HG02981 (cell line): ENCODE measurements at regions not wholly inside any gene's neighbourhood (a gene's known extent, or its start where the extent isn't known, plus 50 kb on each side); places are given as distances from the start of the nearest gene placed in this dataset.

Source experiments
- ATAC-seq: cut with Tn5 transposase; IDR thresholded peaks from one replicate; pipeline ENCODE4 v1.9.1; 2021; ENCODE audit warnings: mild to moderate bottlenecking, moderate library complexity; ENCODE audit not compliant: unreplicated experiment

DNA sequence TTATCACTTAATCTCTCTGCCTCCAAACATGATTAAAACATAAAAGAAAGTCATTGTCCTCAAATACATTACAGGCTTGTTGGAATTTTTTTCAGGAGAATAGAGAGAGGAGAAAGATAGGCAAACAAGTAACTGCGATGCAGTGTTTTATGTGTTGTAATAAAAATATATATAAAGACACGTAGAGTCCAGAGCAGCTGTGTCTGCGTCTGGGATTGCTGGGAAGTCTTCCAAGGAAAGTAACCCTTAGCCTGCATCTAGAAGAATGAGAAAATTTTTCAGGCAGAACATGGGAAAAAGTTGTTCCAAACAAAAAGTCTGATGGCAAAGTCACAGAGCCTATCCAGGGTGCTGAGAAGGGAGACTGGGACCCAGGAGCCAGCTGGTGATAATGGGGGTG lies 91.8 kb upstream of the ST6GAL2 start:
- ATAC-seq, result no peak

- no peak for ATAC-seq
Observed at GRCh38 chr2:106978647-106979046, 92.7 kb upstream of the ST6GAL2 start.

- no peak for ATAC-seq
Observed at GRCh38 chr2:106981491-106981890, 95.5 kb upstream of the ST6GAL2 start.

- no peak for ATAC-seq
Observed at GRCh38 chr2:106982350-106982749, 96.4 kb upstream of the ST6GAL2 start.

GRCh38 chr2:106983305-106983704 lies 97.3 kb upstream of the ST6GAL2 start:
- ATAC-seq, result no peak

- ATAC-seq, result no peak
Observed at GRCh38 chr2:106988361-106988760, 102.4 kb upstream of the ST6GAL2 start.

DNA sequence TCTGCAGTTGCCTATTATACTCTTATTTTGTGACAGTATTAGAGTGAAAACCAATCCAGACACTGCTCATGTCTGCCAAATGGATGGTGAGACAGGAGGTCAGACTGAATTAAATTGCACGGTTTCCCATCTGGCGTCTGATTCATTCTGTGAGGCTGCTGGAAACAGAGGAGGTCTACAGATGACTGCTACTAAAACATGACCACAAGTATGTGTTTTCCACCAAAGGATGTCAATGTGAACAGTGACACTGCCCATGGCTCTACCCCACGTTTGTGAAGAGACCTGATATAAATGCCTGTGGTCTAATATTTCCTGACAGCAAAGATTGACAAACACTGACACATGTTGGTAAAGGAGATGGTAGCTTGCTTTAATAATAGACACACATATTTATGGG lies 104.3 kb upstream of the ST6GAL2 start:
- ATAC-seq, result no peak

DNA sequence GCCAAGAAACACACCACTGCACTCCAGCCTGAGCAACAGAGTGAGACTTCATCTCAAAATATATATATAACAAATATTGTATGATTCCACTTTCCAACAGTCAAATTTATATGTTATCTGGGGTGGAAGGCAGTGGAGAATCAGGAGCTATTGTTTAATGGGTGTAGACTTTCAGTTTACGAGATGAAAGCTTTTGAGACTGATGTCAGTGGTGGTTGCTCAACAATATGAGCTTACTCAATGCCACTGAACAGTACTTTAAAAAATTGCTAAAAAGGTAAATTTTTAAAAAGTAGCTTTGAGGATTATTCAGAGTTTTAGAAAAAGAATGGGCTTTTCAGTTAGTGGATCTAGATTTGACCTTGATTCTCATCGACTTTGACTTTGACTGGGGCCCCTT lies 105.9 kb upstream of the ST6GAL2 start:
- ATAC-seq, result no peak

DNA sequence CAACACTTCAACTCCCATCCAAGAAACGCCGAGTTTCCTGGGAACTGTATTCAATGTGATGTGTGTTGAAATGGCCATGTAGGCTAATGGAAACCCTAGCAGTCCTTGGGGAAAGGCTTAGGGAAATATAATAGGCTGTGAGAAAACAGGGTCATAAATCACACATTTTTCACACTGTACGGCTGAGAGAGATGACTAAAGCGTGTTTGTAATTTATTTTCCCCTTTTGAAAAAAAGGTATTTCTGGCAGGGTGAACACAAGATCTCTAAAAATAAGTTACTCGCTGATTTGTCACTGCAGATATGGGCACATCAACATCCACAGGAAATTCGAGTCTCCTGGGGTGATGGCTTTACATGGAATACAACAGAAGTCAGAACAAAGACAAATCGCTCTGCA lies 109.6 kb upstream of the ST6GAL2 start:
- no peak for ATAC-seq

GRCh38 chr2:106996171-106996769 lies 110.3 kb upstream of the ST6GAL2 start:
- ATAC-seq, result no peak

- ATAC-seq, result no peak
Observed at GRCh38 chr2:106997204-106997603, 111.2 kb upstream of the ST6GAL2 start.

- ATAC-seq, result no peak
Observed at GRCh38 chr2:107001062-107001461, 115.1 kb upstream of the ST6GAL2 start.

DNA sequence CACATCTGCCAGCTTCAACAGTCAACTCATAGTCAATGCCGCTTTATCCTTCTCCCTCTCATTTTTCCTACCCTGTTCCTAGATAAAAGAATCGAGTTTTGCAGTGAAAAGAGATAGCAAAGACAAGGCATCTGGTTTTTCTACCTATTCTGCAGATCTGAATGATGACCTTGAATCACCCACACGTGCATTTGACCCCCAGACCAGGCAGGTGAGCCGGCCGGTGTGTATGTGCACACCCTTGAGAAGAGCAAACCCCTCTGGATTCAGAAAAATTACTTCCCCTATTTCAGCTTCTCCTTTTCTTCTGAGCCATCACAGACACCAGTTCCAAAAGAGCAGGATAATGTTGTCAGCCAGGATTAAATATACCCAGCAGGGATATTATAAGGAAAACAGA lies 115.6 kb upstream of the ST6GAL2 start:
- no peak for ATAC-seq

DNA sequence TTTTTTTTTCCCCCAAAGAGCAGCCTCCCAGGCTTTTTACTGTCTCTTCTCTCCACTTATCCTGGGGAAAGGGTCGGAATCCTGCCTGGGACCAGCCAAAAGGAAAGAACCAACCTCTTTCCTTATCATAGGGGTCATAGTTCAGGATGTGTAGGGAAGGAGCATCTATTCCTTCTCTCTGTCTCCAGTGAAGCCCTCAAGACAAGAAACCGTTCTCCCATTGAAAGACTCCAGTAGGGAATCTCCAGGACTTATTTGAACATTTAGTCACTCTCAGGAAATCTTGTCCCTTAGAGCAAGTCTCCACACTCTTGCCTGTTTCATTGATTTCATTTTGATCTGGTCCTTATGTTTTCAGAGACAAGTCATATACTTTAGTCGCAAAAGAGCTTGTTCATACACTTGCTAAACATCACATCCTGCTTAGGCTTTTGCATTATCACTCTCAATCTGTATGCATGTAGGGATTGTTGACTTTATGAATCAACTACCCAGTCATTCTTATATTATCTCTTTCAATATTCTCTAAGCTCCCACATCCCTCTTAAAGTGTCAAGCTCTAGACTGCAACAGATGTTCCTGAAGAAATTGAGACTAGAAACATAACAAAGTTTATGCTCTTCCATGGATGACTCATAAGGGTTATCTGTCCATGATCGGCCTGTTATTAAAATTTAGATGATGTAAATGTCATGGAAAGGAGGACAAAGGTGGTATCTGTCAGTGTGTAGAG lies 116.2 kb upstream of the ST6GAL2 start:
- ATAC-seq, result no peak

DNA sequence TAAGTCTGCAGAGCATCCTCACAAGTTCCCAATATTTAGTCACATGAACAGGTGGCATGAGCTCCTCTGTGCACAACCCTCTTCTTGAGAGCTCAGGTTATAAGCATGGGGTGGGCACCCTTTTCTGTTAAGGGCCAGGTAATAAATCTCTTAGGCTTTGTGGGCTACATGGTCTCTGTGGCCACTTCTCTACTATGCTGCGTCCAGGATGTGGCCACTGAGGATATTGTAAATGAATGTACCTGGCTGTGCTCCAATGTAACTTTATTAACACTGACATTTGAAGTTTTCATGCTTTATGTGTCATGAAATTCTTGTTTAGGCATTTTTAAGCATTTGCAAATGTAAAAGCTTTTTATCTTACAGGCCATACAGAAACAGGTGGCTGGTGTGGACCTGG lies 116.8 kb upstream of the ST6GAL2 start:
- ATAC-seq, result no peak

GRCh38 chr2:107005853-107006252 lies 119.9 kb upstream of the ST6GAL2 start:
- ATAC-seq, result no peak

- ATAC-seq, result no peak
Observed at GRCh38 chr2:107006836-107007235, 120.9 kb upstream of the ST6GAL2 start.

- no peak for ATAC-seq
Observed at GRCh38 chr2:107007927-107008326, 122.0 kb upstream of the ST6GAL2 start.

DNA sequence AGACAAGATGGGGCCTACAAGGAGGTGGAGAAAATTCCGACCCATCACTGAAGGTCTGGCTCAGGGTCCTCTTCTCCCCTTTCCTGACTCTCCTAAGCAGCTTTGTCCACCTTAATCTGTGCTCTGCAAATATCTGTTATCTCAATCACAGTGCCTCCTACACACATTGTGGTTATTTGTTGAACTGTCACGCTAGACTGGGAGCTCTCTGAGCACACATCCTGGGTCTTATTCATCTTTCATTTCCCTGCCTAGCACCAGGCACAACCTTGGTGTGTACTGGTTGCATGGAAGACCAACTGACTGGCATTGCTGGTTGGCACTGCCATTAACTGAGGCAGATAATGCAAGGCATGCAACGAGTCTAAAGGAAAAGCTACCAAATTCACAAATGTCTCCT lies 122.9 kb upstream of the ST6GAL2 start:
- ATAC-seq, result no peak

GRCh38 chr2:107009275-107009674 lies 123.3 kb upstream of the ST6GAL2 start:
- no peak for ATAC-seq

- no peak for ATAC-seq
Observed at GRCh38 chr2:107012714-107013306, 126.8 kb upstream of the ST6GAL2 start.

DNA sequence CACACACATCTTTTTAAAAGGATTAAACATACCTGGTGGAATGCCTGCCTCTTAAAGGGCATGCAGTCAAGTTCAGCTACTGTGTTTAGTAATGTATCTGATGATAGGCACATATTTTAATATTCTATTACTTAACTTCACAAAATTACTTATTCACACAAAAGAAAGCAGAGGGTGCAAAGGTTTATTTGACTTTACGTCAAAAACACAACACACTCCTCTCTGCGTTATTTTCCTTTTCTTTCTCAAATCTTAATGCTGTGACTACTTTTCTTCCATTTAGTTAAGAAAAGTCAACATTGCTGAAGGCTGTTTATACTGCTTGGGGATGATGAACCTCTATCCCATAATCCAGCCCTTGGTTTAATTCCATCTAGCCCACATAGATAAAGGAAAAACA lies 127.9 kb upstream of the ST6GAL2 start:
- ATAC-seq, result no peak
